ENCODE measurements at regions not wholly inside any gene's neighbourhood (a gene's known extent, or its start where the extent isn't known, plus 50 kb on each side); places are given as distances from the start of the nearest gene placed in this dataset.

GRCh38 chr18:33517950-33518349 is 60.1 kb upstream of the ASXL3 start:
- H3K4me3 Mint-ChIP-seq, result no peak overlapping the region
- H3K4me1 Mint-ChIP-seq, result no peaks in the 10 kb centered on the region
- H3K36me3 Mint-ChIP-seq (ENCODE audit: low read depth), result peaks cover 4% of the 10 kb centered on the region
- peaks cover 26% of the 10 kb centered on the region for H3K9me3 Mint-ChIP-seq
- TF ChIP-seq, protein P1, sequence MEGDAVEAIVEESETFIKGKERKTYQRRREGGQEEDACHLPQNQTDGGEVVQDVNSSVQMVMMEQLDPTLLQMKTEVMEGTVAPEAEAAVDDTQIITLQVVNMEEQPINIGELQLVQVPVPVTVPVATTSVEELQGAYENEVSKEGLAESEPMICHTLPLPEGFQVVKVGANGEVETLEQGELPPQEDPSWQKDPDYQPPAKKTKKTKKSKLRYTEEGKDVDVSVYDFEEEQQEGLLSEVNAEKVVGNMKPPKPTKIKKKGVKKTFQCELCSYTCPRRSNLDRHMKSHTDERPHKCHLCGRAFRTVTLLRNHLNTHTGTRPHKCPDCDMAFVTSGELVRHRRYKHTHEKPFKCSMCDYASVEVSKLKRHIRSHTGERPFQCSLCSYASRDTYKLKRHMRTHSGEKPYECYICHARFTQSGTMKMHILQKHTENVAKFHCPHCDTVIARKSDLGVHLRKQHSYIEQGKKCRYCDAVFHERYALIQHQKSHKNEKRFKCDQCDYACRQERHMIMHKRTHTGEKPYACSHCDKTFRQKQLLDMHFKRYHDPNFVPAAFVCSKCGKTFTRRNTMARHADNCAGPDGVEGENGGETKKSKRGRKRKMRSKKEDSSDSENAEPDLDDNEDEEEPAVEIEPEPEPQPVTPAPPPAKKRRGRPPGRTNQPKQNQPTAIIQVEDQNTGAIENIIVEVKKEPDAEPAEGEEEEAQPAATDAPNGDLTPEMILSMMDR (IDR thresholded peaks at IDR 0.05; ENCODE audit: unreplicated experiment in 3 of 3), result no peak
- H3K27ac Mint-ChIP-seq, result no peak overlapping the region
- H3K27me3 Mint-ChIP-seq (ENCODE audit: low read depth), result no peaks in the 10 kb centered on the region

DNA sequence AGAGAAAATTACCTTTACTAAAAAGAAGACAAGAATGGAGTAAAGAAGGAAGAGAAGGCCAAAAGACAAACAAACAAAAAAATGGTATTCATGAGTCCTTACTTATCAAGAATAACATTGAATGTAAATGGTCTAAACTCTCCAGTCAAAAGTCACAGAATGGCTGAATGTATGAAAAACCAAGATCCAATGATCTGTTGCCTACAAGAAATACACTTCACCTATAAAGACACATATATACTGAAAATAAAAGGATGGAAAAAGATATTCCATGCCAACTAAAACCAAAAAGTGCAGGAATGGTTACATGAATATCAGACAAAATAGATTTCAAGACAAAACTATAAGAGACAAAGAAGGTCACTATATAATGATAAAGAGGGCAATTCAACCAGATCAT is 65.0 kb upstream of the ASXL3 start:
- H3K9me3 Mint-ChIP-seq, result peaks cover 45% of the 10 kb centered on the region
- H3K36me3 Mint-ChIP-seq (ENCODE audit: low read depth), result peaks cover 4% of the 10 kb centered on the region
- no peaks in the 10 kb centered on the region for H3K27me3 Mint-ChIP-seq (ENCODE audit: low read depth)
- H3K4me3 Mint-ChIP-seq, result no peak overlapping the region
- no peak overlapping the region for H3K27ac Mint-ChIP-seq
- TF ChIP-seq, protein P1 (IDR thresholded peaks at IDR 0.05; ENCODE audit: unreplicated experiment in 3 of 3), result no peak
- no peaks in the 10 kb centered on the region for H3K4me1 Mint-ChIP-seq

DNA sequence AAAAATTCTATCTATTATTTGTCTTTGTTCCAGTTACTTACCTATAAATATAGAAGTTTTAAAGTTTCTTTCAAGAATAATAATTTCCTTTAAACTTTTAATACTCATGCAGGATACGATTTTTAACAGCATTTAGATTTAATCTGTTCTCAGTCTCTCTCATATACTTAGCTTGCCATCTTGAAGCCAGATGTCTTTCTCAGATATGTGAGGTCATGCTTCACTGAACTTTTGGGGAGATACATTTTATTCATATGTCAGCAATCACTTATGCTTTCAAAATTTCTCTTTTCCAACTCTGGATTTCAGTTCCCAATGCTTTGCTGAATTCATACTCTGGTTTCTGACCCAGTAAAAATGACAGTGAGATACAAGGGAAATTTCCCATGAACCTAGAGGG is 66.5 kb upstream of the CCDC178 start:
- TF ChIP-seq, protein P1 (IDR thresholded peaks at IDR 0.05; ENCODE audit: unreplicated experiment in 3 of 3), result no peak
- Mint-ChIP-seq H3K27me3 (ENCODE audit: low read depth) (no peaks in the 10 kb centered on the region), H3K36me3 (ENCODE audit: low read depth) (no peaks in the 10 kb centered on the region), H3K4me3 (no peak overlapping the region), H3K4me1 (no peaks in the 10 kb centered on the region), H3K9me3 (peaks cover 19% of the 10 kb centered on the region), H3K27ac (no peak overlapping the region)

DNA sequence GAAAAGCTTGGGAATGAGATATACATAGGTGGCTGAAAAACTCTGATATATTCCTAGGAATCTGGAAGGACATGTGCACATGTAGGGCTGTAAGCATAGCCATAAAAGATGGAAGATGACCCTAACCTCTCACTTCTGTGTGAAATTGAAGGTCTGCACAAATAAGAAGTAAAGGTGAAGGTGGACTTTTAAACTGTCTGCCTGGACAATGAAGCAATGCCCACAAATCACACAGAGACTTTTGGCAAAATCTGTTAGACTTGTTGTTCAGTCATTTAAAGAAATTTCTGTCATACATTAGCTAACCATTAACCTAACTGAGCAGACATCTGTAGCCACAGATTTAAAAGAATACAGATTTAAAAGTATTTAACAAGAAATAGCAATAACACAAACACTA is 65.3 kb upstream of the CCDC178 start:
- TF ChIP-seq, protein P1 (IDR thresholded peaks at IDR 0.05; ENCODE audit: unreplicated experiment in 3 of 3), result no peak
- H3K4me1 Mint-ChIP-seq, result no peaks in the 10 kb centered on the region
- no peak overlapping the region for H3K27ac Mint-ChIP-seq
- no peaks in the 10 kb centered on the region for H3K36me3 Mint-ChIP-seq (ENCODE audit: low read depth)
- H3K4me3 Mint-ChIP-seq, result no peak overlapping the region
- H3K9me3 Mint-ChIP-seq, result peaks cover 10% of the 10 kb centered on the region
- H3K27me3 Mint-ChIP-seq (ENCODE audit: low read depth), result no peaks in the 10 kb centered on the region

DNA sequence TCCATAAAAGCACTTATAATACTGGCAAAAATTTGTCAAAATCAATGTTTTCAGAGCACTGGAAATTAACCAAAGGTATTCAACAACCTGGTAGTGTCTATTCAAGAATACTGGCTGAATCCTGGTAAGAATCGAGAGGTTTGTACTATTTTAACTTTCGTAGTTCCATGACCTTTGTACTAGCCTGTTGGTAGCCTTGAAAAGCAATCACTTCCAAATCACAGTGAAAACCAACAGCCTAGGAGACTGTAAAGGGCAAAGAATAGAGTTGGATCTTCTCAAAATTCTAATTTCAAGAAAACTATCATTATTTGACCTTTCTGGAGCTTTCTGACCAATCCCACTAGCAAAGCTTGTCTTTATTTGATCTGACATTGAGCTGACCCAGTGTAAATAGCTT is 64.8 kb upstream of the CCDC178 start:
- Mint-ChIP-seq H3K4me3 (no peak overlapping the region), H3K4me1 (no peaks in the 10 kb centered on the region), H3K9me3 (peaks cover 10% of the 10 kb centered on the region), H3K27ac (no peak overlapping the region), H3K36me3 (ENCODE audit: low read depth) (no peaks in the 10 kb centered on the region), H3K27me3 (ENCODE audit: low read depth) (no peaks in the 10 kb centered on the region)
- TF ChIP-seq, protein P1 (IDR thresholded peaks at IDR 0.05; ENCODE audit: unreplicated experiment in 3 of 3), result no peak

DNA sequence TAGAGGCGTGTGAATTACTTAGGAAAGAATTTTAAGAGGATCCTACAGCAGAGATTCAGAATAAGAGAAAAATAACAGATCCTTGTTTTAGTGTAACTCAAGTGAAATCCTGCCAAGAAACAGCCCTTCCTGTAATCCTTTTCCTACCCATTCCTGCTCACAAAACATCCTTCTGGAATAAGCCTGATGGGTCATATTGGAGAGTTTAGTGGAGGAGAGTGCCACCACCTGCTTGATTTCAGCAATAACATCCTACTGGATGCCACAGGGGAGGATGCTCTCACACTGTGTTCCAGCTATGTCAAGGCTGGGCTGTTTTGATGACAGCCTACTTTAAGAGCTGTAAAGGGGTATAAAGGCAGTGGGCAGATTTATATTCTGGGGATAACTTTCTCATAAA is 54.8 kb upstream of the CCDC178 start:
- no peak overlapping the region for H3K4me3 Mint-ChIP-seq
- no peaks in the 10 kb centered on the region for H3K36me3 Mint-ChIP-seq (ENCODE audit: low read depth)
- H3K27me3 Mint-ChIP-seq (ENCODE audit: low read depth), result no peaks in the 10 kb centered on the region
- H3K27ac Mint-ChIP-seq, result peak overlapping the region in 1 of 3 experiments; percentile 11
- TF ChIP-seq, protein P1 (IDR thresholded peaks at IDR 0.05; ENCODE audit: unreplicated experiment in 3 of 3), result peak; percentile 55 to 69 (median 60)
- H3K4me1 Mint-ChIP-seq, result peaks cover 14% of the 10 kb centered on the region
- no peaks in the 10 kb centered on the region for H3K9me3 Mint-ChIP-seq

Measured in nephron (organoid).